HG02885 (cell line): ENCODE measurements at regions not wholly inside any gene's neighbourhood (a gene's known extent, or its start where the extent isn't known, plus 50 kb on each side); places are given as distances from the start of the nearest gene placed in this dataset.

Source experiments
- ATAC-seq: cut with Tn5 transposase; IDR thresholded peaks from one replicate; pipeline ENCODE4 v1.9.1; 2021; ENCODE audit warnings: mild to moderate bottlenecking; ENCODE audit not compliant: unreplicated experiment, poor library complexity

- no peak for ATAC-seq
Measured at GRCh38 chr16:76885776-76886537, 305.0 kb upstream of the MON1B start.

GRCh38 chr16:76897816-76898215 is 293.2 kb upstream of the MON1B start:
- ATAC-seq, result no peak

- ATAC-seq, result no peak
Measured at GRCh38 chr16:76899767-76900166, 291.2 kb upstream of the MON1B start.

- no peak for ATAC-seq
Measured at GRCh38 chr16:76900285-76901263, 290.4 kb upstream of the MON1B start.

- no peak for ATAC-seq
Measured at GRCh38 chr16:76906552-76906951, 284.4 kb upstream of the MON1B start.

- ATAC-seq, result no peak
Measured at GRCh38 chr16:76910931-76911330, 280.1 kb upstream of the MON1B start.

- ATAC-seq, result no peak
Measured at GRCh38 chr16:76913046-76913445, 277.9 kb upstream of the MON1B start.

- ATAC-seq, result no peak
Measured at GRCh38 chr16:76926042-76926441, 264.9 kb upstream of the MON1B start.

- no peak for ATAC-seq
Measured at GRCh38 chr16:76926595-76926994, 264.4 kb upstream of the MON1B start.

GRCh38 chr16:76931186-76931585 is 259.8 kb upstream of the MON1B start:
- no peak for ATAC-seq

GRCh38 chr16:76932541-76933211 is 258.3 kb upstream of the MON1B start:
- peak; percentile 74 for ATAC-seq

GRCh38 chr16:76940251-76940650 is 250.7 kb upstream of the MON1B start:
- ATAC-seq, result no peak

- no peak for ATAC-seq
Measured at GRCh38 chr16:76941113-76941512, 249.9 kb upstream of the MON1B start.

GRCh38 chr16:76942089-76942488 is 248.9 kb upstream of the MON1B start:
- ATAC-seq, result no peak

GRCh38 chr16:76943921-76944320 is 247.1 kb upstream of the MON1B start:
- no peak for ATAC-seq

GRCh38 chr16:76946879-76947278 is 244.1 kb upstream of the MON1B start:
- no peak for ATAC-seq

- no peak for ATAC-seq
Measured at GRCh38 chr16:76947749-76948148, 243.2 kb upstream of the MON1B start.

GRCh38 chr16:76955629-76956028 is 235.4 kb upstream of the MON1B start:
- no peak for ATAC-seq

- no peak for ATAC-seq
Measured at GRCh38 chr16:76956394-76956793, 234.6 kb upstream of the MON1B start.

GRCh38 chr16:76956841-76957240 is 234.1 kb upstream of the MON1B start:
- ATAC-seq, result no peak

- ATAC-seq, result no peak
Measured at GRCh38 chr16:76959166-76959565, 231.8 kb upstream of the MON1B start.
